ENCODE measurements at regions not wholly inside any gene's neighbourhood (a gene's known extent, or its start where the extent isn't known, plus 50 kb on each side); places are given as distances from the start of the nearest gene placed in this dataset.

- H3K4me3 ChIP-seq (ENCODE audit: control insufficient read depth, low read depth, low read length), result no peak overlapping the region
- no peak for DNase-seq (ENCODE audit: low read depth)
- TF ChIP-seq CTCF (IDR thresholded peaks at IDR 0.05; ENCODE audit: control insufficient read depth, insufficient read depth, low read depth, low read length, missing control alignments), result no peak
Measured at GRCh38 chr1:82258887-82259286, 458.2 kb downstream of the ADGRL2 start.

GRCh38 chr1:82246050-82246449 lies 445.3 kb downstream of the ADGRL2 start:
- no peak overlapping the region for H3K4me3 ChIP-seq (ENCODE audit: control insufficient read depth, low read depth, low read length)
- no peak for DNase-seq (ENCODE audit: low read depth)
- TF ChIP-seq CTCF (IDR thresholded peaks at IDR 0.05; ENCODE audit: control insufficient read depth, insufficient read depth, low read depth, low read length, missing control alignments), result no peak

- no peak for TF ChIP-seq CTCF (IDR thresholded peaks at IDR 0.05; ENCODE audit: control insufficient read depth, insufficient read depth, low read depth, low read length, missing control alignments)
- no peak overlapping the region for H3K4me3 ChIP-seq (ENCODE audit: control insufficient read depth, low read depth, low read length)
- no peak for DNase-seq (ENCODE audit: low read depth)
Measured at GRCh38 chr1:82245345-82246014, 444.7 kb downstream of the ADGRL2 start.

- no peak for DNase-seq (ENCODE audit: low read depth)
- TF ChIP-seq CTCF (IDR thresholded peaks at IDR 0.05; ENCODE audit: control insufficient read depth, insufficient read depth, low read depth, low read length, missing control alignments), result no peak
- no peak overlapping the region for H3K4me3 ChIP-seq (ENCODE audit: control insufficient read depth, low read depth, low read length)
Measured at GRCh38 chr1:82240571-82240970, 439.8 kb downstream of the ADGRL2 start.

- no peak for TF ChIP-seq CTCF (IDR thresholded peaks at IDR 0.05; ENCODE audit: control insufficient read depth, insufficient read depth, low read depth, low read length, missing control alignments)
- H3K4me3 ChIP-seq (ENCODE audit: control insufficient read depth, low read depth, low read length), result no peak overlapping the region
- no peak for DNase-seq (ENCODE audit: low read depth)
Measured at GRCh38 chr1:82230667-82231066, 429.9 kb downstream of the ADGRL2 start.

GRCh38 chr1:82227306-82228095 lies 426.8 kb downstream of the ADGRL2 start:
- H3K4me3 ChIP-seq (ENCODE audit: control insufficient read depth, low read depth, low read length), result no peak overlapping the region
- no peak for TF ChIP-seq CTCF (IDR thresholded peaks at IDR 0.05; ENCODE audit: control insufficient read depth, insufficient read depth, low read depth, low read length, missing control alignments)
- peak; percentile 0 for DNase-seq (ENCODE audit: low read depth)
